WTC11 (cell line): ENCODE measurements at regions not wholly inside any gene's neighbourhood (a gene's known extent, or its start where the extent isn't known, plus 50 kb on each side); places are given as distances from the start of the nearest gene placed in this dataset.

Source experiments
- ATAC-seq: fragments of 200-7000 bp; cut with Tn5 transposase; 2 replicates; pipeline ENCODE4 v1.10.0; 2021; ENCODE audit warnings: mild to moderate bottlenecking, moderate library complexity
- CTCF ChIA-PET: fragments of 300-600 bp; sonication (Branson Sonifier 250); formaldehyde crosslinking; loops from one replicate; lab custom pipeline; 2021; ENCODE audit warnings: antibody characterized with exemption; lab: Charles Lee
- POLR2A ChIA-PET: fragments of 350-600 bp; sonication (Branson Sonifier 250); formaldehyde crosslinking; loops from one replicate; lab custom pipeline; 2021; ENCODE audit warnings: antibody characterized with exemption; lab: Charles Lee
- DNase-seq: peaks from one replicate; pipeline ENCODE4 v3.0.0; 2021; ENCODE audit warnings: low spot score
- H3K27ac Mint-ChIP-seq: 2 replicates; pipeline ENCODE4 v1.8.0; 2021; ENCODE audit warnings: mixed read lengths
- H3K27me3 Mint-ChIP-seq: 2 replicates; pipeline ENCODE4 v1.8.0; 2021; ENCODE audit warnings: low read depth, mild to moderate bottlenecking, moderate library complexity, mixed read lengths
- H3K36me3 Mint-ChIP-seq: 2 replicates; pipeline ENCODE4 v1.8.0; 2021; ENCODE audit warnings: mixed read lengths
- H3K4me1 Mint-ChIP-seq: 2 replicates; pipeline ENCODE4 v1.8.0; 2022; ENCODE audit warnings: mixed read lengths
- H3K4me3 Mint-ChIP-seq: 2 replicates; pipeline ENCODE4 v1.8.0; 2021; ENCODE audit warnings: mild to moderate bottlenecking, moderate library complexity, mixed read lengths
- H3K9me3 Mint-ChIP-seq: 2 replicates; pipeline ENCODE4 v1.8.0; 2021; ENCODE audit warnings: mixed read lengths
- CREM ChIP-seq: sonication (generic); formaldehyde crosslinking; IDR thresholded peaks from 2 replicates; pipeline ENCODE4 v1.8.1; 2022; ENCODE audit warnings: mild to moderate bottlenecking, missing genetic modification reagents, moderate library complexity
- ETV6 ChIP-seq: sonication (generic); formaldehyde crosslinking; IDR thresholded peaks from 2 replicates; pipeline ENCODE4 v1.8.1; 2022; ENCODE audit warnings: mild to moderate bottlenecking, missing genetic modification reagents
- FOXP1 ChIP-seq: sonication (generic); formaldehyde crosslinking; IDR thresholded peaks from 2 replicates; pipeline ENCODE4 v1.8.0; 2022; ENCODE audit warnings: missing genetic modification reagents, mild to moderate bottlenecking, moderate library complexity, borderline replicate concordance
- IRF2 ChIP-seq: sonication (generic); formaldehyde crosslinking; IDR thresholded peaks from 2 replicates; pipeline ENCODE4 v1.8.0; 2022; ENCODE audit warnings: low read depth, missing genetic modification reagents, borderline replicate concordance
- KAT7 ChIP-seq: sonication (generic); formaldehyde crosslinking; IDR thresholded peaks from 2 replicates; pipeline ENCODE4 v1.8.1; 2023; ENCODE audit warnings: missing genetic modification reagents, mild to moderate bottlenecking, borderline replicate concordance
- MXD4 ChIP-seq: fragments of 250-450 bp; sonication (Bioruptor Pico); IDR thresholded peaks from 2 replicates; pipeline ENCODE4 v1.8.0; 2021; ENCODE audit warnings: mild to moderate bottlenecking, moderate library complexity, borderline replicate concordance
- OVOL2 ChIP-seq: fragments of 250-450 bp; sonication (Bioruptor Pico); IDR thresholded peaks from 2 replicates; pipeline ENCODE4 v1.9.0; 2021; ENCODE audit warnings: mild to moderate bottlenecking, borderline replicate concordance
- SMAD3 ChIP-seq: sonication (generic); formaldehyde crosslinking; IDR thresholded peaks from 2 replicates; pipeline ENCODE4 v1.8.0; 2022; ENCODE audit warnings: missing genetic modification reagents, mild to moderate bottlenecking, borderline replicate concordance
- SP1 ChIP-seq: sonication (generic); formaldehyde crosslinking; conservative IDR thresholded peaks from 2 replicates; pipeline ENCODE4 v1.8.1; 2022; ENCODE audit warnings: missing genetic modification reagents
- TEAD4 ChIP-seq: sonication (generic); formaldehyde crosslinking; IDR thresholded peaks from 2 replicates; pipeline ENCODE4 v1.8.0; 2022; ENCODE audit warnings: mild to moderate bottlenecking, missing genetic modification reagents
- ZNF138 ChIP-seq: sonication (generic); formaldehyde crosslinking; conservative IDR thresholded peaks from 2 replicates; pipeline ENCODE4 v1.8.1; 2022; ENCODE audit warnings: mild to moderate bottlenecking, moderate library complexity, missing genetic modification reagents
- TF ChIP-seq, protein P1 (sequence below): sonication (generic); formaldehyde crosslinking; IDR thresholded peaks from 2 replicates; pipeline ENCODE4 v1.8.0; 2022; ENCODE audit warnings: missing genetic modification reagents
- TF ChIP-seq, protein P2 (sequence below): sonication (generic); formaldehyde crosslinking; IDR thresholded peaks from 2 replicates; pipeline ENCODE4 v1.8.0; 2023; ENCODE audit warnings: missing genetic modification reagents
- TF ChIP-seq, protein P3 (sequence below): fragments of 250-450 bp; sonication (Bioruptor Pico); IDR thresholded peaks from 2 replicates; pipeline ENCODE4 v1.9.0; 2021; ENCODE audit warnings: mild to moderate bottlenecking
- TF ChIP-seq, protein P4 (sequence below): sonication (generic); formaldehyde crosslinking; IDR thresholded peaks from 2 replicates; pipeline ENCODE4 v1.8.1; 2023; ENCODE audit warnings: mild to moderate bottlenecking, missing genetic modification reagents, borderline replicate concordance
- TF ChIP-seq, protein P5 (sequence below): sonication (generic); formaldehyde crosslinking; conservative IDR thresholded peaks from 2 replicates; pipeline ENCODE4 v1.8.1; 2023; ENCODE audit warnings: mild to moderate bottlenecking, low read depth, missing genetic modification reagents, moderate library complexity
- TF ChIP-seq, protein P6 (sequence below): fragments of 250-450 bp; sonication (Bioruptor Pico); IDR thresholded peaks from 2 replicates; pipeline ENCODE4 v1.9.0; 2021; ENCODE audit warnings: moderate library complexity, mild to moderate bottlenecking, inconsistent platforms, borderline replicate concordance

DNA sequence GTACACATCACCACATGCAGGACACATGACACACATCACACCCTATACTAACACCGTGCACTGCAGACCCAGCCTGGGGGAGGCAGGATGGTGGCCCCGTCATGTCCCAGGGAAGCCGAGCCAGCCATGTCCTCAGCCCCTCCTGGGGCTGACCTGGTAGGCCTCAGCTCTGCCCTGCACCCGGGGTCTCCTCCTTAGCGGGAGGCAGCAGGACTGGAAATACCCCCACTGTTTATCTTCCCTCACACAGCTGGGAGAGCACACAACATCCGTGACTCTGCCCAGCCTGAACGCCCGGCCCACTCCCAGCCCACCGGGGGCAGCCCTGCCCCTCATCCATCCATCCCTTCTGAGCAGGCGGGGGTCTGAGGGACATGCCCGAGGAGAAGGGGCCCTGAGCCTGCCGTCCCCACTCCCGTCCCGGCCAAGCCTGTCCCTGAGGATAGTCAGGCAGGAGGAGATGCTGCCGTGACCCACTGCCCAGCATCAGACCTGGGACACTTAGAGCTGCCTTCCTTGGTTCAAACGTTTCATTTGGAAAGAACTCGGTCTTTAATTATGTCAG, 945.0 kb downstream of the BRD1 start (continued):
- no peak for TF ChIP-seq ZNF138 (CRISPR knock-in tag)

DNA sequence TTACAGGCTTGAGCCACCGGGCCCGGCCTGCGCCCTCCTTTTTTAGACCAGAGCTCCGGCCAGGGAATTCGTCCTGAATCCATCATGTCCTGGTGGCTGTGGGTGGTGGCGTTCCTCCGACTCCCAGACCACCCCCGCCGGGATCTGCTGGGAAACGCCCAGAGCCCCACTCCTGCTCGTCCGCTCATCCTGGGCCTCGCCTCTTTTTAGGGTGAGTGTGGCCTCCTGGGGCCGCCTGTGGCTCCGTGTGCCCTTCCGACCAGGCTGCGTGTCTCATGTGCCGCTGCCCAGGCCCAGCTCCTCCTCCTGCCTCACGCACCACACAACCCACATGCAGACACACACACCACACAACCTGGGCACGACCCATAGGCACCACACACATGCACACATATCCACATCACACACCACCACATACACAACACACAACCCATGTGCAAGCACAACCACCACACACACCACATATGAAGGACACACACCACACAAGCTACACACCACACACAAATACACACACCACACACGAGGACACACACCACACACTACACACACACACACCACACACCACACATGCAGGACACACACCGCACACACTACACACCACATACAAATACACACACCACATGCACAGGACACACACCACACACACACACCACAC, 946.2 kb downstream of the BRD1 start:
- H3K4me3 Mint-ChIP-seq = no peak overlapping the region
- H3K27ac Mint-ChIP-seq = no peak overlapping the region
- ChIA-PET CTCF (no interaction called here), POLR2A (no interaction called here)
- no peaks in the 10 kb centered on the region for H3K36me3 Mint-ChIP-seq
- ATAC-seq = no peak
- no peak for DNase-seq
- no peaks in the 10 kb centered on the region for H3K27me3 Mint-ChIP-seq
- H3K9me3 Mint-ChIP-seq = no peaks in the 10 kb centered on the region
- no peaks in the 10 kb centered on the region for H3K4me1 Mint-ChIP-seq
- TF ChIP-seq FOXP1 = no peak
- TF ChIP-seq ZNF138 (CRISPR knock-in tag) = no peak
- no peak for TF ChIP-seq CREM
- TF ChIP-seq, protein P1, sequence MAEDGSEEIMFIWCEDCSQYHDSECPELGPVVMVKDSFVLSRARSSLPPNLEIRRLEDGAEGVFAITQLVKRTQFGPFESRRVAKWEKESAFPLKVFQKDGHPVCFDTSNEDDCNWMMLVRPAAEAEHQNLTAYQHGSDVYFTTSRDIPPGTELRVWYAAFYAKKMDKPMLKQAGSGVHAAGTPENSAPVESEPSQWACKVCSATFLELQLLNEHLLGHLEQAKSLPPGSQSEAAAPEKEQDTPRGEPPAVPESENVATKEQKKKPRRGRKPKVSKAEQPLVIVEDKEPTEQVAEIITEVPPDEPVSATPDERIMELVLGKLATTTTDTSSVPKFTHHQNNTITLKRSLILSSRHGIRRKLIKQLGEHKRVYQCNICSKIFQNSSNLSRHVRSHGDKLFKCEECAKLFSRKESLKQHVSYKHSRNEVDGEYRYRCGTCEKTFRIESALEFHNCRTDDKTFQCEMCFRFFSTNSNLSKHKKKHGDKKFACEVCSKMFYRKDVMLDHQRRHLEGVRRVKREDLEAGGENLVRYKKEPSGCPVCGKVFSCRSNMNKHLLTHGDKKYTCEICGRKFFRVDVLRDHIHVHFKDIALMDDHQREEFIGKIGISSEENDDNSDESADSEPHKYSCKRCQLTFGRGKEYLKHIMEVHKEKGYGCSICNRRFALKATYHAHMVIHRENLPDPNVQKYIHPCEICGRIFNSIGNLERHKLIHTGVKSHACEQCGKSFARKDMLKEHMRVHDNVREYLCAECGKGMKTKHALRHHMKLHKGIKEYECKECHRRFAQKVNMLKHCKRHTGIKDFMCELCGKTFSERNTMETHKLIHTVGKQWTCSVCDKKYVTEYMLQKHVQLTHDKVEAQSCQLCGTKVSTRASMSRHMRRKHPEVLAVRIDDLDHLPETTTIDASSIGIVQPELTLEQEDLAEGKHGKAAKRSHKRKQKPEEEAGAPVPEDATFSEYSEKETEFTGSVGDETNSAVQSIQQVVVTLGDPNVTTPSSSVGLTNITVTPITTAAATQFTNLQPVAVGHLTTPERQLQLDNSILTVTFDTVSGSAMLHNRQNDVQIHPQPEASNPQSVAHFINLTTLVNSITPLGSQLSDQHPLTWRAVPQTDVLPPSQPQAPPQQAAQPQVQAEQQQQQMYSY = no peak
- no peak for TF ChIP-seq IRF2
- TF ChIP-seq KAT7 (CRISPR knock-in tag) = no peak
- TF ChIP-seq, protein P2, sequence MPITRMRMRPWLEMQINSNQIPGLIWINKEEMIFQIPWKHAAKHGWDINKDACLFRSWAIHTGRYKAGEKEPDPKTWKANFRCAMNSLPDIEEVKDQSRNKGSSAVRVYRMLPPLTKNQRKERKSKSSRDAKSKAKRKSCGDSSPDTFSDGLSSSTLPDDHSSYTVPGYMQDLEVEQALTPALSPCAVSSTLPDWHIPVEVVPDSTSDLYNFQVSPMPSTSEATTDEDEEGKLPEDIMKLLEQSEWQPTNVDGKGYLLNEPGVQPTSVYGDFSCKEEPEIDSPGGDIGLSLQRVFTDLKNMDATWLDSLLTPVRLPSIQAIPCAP = no peak
- TF ChIP-seq ETV6 = no peak

DNA sequence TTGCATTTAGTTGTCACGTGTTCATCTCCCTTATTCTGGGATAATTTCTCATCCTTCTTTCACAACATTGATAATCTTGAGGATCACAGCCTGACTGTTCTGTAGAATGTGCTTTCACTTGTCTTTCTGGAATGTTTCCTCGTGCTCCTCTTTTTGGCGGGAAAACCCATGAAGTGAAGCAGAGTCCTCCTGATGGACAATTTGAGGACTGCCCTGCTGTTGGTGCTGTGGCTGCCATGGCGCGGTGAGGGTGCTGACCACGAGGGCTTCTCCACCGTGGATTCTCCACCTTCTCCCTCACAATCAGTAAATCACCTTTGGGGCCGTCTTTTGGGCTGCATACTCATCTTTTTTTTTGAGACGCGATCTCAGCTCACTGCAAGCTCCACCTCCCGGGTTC, 946.9 kb downstream of the BRD1 start:
- ChIA-PET POLR2A (no interaction called here), CTCF (no interaction called here)
- no peaks in the 10 kb centered on the region for H3K4me1 Mint-ChIP-seq
- H3K9me3 Mint-ChIP-seq = no peaks in the 10 kb centered on the region
- H3K27ac Mint-ChIP-seq = no peak overlapping the region
- DNase-seq (no peak), ATAC-seq (no peak)
- H3K4me3 Mint-ChIP-seq = no peak overlapping the region
- no peaks in the 10 kb centered on the region for H3K27me3 Mint-ChIP-seq
- H3K36me3 Mint-ChIP-seq = no peaks in the 10 kb centered on the region
- TF ChIP-seq MXD4 (CRISPR knock-in tag) = no peak
- TF ChIP-seq, protein P3, sequence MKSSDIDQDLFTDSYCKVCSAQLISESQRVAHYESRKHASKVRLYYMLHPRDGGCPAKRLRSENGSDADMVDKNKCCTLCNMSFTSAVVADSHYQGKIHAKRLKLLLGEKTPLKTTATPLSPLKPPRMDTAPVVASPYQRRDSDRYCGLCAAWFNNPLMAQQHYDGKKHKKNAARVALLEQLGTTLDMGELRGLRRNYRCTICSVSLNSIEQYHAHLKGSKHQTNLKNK (CRISPR knock-in tag) = no peak
- no peak for TF ChIP-seq TEAD4 (CRISPR knock-in tag)
- TF ChIP-seq SP1 = no peak
- TF ChIP-seq, protein P4, sequence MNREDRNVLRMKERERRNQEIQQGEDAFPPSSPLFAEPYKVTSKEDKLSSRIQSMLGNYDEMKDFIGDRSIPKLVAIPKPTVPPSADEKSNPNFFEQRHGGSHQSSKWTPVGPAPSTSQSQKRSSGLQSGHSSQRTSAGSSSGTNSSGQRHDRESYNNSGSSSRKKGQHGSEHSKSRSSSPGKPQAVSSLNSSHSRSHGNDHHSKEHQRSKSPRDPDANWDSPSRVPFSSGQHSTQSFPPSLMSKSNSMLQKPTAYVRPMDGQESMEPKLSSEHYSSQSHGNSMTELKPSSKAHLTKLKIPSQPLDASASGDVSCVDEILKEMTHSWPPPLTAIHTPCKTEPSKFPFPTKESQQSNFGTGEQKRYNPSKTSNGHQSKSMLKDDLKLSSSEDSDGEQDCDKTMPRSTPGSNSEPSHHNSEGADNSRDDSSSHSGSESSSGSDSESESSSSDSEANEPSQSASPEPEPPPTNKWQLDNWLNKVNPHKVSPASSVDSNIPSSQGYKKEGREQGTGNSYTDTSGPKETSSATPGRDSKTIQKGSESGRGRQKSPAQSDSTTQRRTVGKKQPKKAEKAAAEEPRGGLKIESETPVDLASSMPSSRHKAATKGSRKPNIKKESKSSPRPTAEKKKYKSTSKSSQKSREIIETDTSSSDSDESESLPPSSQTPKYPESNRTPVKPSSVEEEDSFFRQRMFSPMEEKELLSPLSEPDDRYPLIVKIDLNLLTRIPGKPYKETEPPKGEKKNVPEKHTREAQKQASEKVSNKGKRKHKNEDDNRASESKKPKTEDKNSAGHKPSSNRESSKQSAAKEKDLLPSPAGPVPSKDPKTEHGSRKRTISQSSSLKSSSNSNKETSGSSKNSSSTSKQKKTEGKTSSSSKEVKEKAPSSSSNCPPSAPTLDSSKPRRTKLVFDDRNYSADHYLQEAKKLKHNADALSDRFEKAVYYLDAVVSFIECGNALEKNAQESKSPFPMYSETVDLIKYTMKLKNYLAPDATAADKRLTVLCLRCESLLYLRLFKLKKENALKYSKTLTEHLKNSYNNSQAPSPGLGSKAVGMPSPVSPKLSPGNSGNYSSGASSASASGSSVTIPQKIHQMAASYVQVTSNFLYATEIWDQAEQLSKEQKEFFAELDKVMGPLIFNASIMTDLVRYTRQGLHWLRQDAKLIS (CRISPR knock-in tag) = no peak
- no peak for TF ChIP-seq SMAD3 (CRISPR knock-in tag)
- no peak for TF ChIP-seq CREM
- no peak for TF ChIP-seq OVOL2 (CRISPR knock-in tag)
- TF ChIP-seq, protein P2 = no peak
- TF ChIP-seq, protein P5, sequence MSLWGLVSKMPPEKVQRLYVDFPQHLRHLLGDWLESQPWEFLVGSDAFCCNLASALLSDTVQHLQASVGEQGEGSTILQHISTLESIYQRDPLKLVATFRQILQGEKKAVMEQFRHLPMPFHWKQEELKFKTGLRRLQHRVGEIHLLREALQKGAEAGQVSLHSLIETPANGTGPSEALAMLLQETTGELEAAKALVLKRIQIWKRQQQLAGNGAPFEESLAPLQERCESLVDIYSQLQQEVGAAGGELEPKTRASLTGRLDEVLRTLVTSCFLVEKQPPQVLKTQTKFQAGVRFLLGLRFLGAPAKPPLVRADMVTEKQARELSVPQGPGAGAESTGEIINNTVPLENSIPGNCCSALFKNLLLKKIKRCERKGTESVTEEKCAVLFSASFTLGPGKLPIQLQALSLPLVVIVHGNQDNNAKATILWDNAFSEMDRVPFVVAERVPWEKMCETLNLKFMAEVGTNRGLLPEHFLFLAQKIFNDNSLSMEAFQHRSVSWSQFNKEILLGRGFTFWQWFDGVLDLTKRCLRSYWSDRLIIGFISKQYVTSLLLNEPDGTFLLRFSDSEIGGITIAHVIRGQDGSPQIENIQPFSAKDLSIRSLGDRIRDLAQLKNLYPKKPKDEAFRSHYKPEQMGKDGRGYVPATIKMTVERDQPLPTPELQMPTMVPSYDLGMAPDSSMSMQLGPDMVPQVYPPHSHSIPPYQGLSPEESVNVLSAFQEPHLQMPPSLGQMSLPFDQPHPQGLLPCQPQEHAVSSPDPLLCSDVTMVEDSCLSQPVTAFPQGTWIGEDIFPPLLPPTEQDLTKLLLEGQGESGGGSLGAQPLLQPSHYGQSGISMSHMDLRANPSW (CRISPR knock-in tag) = no peak
- TF ChIP-seq, protein P6, sequence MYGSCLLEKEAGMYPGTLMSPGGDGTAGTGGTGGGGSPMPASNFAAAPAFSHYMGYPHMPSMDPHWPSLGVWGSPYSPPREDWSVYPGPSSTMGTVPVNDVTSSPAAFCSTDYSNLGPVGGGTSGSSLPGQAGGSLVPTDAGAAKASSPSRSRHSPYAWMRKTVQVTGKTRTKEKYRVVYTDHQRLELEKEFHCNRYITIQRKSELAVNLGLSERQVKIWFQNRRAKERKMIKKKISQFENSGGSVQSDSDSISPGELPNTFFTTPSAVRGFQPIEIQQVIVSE (CRISPR knock-in tag) = no peak
